Testis (tissue), 2 donors: ENCODE measurements at regions not wholly inside any gene's neighbourhood (a gene's known extent, or its start where the extent isn't known, plus 50 kb on each side); places are given as distances from the start of the nearest gene placed in this dataset.

Source experiments
- CTCF ChIP-seq, 3 experiments: fragments of 450-650 bp in 2 of 3; fragments of 200-600 bp in 1 of 3; sonication (generic) in 1 of 3; IDR thresholded peaks; one replicate each; pipeline ENCODE4 v1.5.1; 2016 to 2019; ENCODE audit warnings: antibody characterized with exemption in 3 of 3, mild to moderate bottlenecking in 2 of 3, moderate library complexity in 1 of 3
- POLR2A ChIP-seq: fragments of 450-650 bp; IDR thresholded peaks from one replicate; pipeline ENCODE4 v1.6.1; 2017; ENCODE audit warnings: antibody characterized with exemption, mild to moderate bottlenecking, moderate library complexity

GRCh38 chr1:82230667-82231066 is 429.9 kb downstream of the ADGRL2 start:
- TF ChIP-seq CTCF (IDR thresholded peaks at IDR 0.05) (no peak), POLR2A (no peak)
